ENCODE measurements at regions not wholly inside any gene's neighbourhood (a gene's known extent, or its start where the extent isn't known, plus 50 kb on each side); places are given as distances from the start of the nearest gene placed in this dataset.

- TF ChIP-seq CTCF (IDR thresholded peaks at IDR 0.05) (no peak), POLR2A (IDR thresholded peaks at IDR 0.05) (no peak)
Measured at GRCh38 chrX:25503826-25504225, 488.1 kb upstream of the ARX start.

Measured in testis (tissue), 2 donors.